ENCODE measurements at regions not wholly inside any gene's neighbourhood (a gene's known extent, or its start where the extent isn't known, plus 50 kb on each side); places are given as distances from the start of the nearest gene placed in this dataset.

DNA sequence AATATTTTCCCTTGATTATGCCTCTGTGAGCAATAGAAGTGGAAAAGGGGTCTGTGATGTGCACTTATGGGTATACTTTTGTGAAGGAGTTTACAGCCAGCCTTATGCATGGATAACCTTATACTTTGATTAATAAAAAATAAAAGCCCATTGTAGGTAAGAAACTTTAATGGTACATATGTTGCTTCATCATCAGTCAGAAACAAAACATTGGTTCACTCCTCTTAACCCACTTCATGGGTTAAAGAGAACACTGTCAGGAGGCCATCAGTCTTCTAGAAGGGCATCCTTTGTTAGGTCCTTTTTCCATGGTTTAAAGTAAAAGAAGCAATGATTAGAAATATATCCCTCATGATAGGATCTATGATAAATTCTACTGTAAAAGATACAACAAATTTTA, 952.1 kb upstream of the MIR17HG start:
- no peak overlapping the region for H2AFZ ChIP-seq
- no peaks in the 10 kb centered on the region for H3K36me3 ChIP-seq (replicated peaks; ENCODE audit: insufficient read depth, low read depth)
- H3K4me3 ChIP-seq: no peak overlapping the region
- no peaks in the 10 kb centered on the region for H4K20me1 ChIP-seq (ENCODE audit: insufficient read depth, poor library complexity, severe bottlenecking)
- H3K4me1 ChIP-seq (ENCODE audit: insufficient read depth): no peaks in the 10 kb centered on the region
- H3K9me3 ChIP-seq (ENCODE audit: low read depth): peaks cover 4% of the 10 kb centered on the region
- TF ChIP-seq, protein P1, sequence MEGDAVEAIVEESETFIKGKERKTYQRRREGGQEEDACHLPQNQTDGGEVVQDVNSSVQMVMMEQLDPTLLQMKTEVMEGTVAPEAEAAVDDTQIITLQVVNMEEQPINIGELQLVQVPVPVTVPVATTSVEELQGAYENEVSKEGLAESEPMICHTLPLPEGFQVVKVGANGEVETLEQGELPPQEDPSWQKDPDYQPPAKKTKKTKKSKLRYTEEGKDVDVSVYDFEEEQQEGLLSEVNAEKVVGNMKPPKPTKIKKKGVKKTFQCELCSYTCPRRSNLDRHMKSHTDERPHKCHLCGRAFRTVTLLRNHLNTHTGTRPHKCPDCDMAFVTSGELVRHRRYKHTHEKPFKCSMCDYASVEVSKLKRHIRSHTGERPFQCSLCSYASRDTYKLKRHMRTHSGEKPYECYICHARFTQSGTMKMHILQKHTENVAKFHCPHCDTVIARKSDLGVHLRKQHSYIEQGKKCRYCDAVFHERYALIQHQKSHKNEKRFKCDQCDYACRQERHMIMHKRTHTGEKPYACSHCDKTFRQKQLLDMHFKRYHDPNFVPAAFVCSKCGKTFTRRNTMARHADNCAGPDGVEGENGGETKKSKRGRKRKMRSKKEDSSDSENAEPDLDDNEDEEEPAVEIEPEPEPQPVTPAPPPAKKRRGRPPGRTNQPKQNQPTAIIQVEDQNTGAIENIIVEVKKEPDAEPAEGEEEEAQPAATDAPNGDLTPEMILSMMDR (IDR thresholded peaks at IDR 0.05; ENCODE audit: poor library complexity): no peak
- TF ChIP-seq EZH2phosphoT487 (IDR thresholded peaks at IDR 0.05; ENCODE audit: low read depth, severe bottlenecking, unreplicated experiment) (no peak), EZH2 (IDR thresholded peaks at IDR 0.05; ENCODE audit: borderline replicate concordance) (no peak)
- no peak for DNase-seq (ENCODE audit: low spot score)
- H3K27ac ChIP-seq: no peak overlapping the region
- no peaks in the 10 kb centered on the region for H3K27me3 ChIP-seq
- no peaks in the 10 kb centered on the region for H3K9me2 ChIP-seq (replicated peaks; ENCODE audit: insufficient read depth)
- no peaks in the 10 kb centered on the region for H3K79me2 ChIP-seq
- no peak overlapping the region for H3K4me2 ChIP-seq

DNA sequence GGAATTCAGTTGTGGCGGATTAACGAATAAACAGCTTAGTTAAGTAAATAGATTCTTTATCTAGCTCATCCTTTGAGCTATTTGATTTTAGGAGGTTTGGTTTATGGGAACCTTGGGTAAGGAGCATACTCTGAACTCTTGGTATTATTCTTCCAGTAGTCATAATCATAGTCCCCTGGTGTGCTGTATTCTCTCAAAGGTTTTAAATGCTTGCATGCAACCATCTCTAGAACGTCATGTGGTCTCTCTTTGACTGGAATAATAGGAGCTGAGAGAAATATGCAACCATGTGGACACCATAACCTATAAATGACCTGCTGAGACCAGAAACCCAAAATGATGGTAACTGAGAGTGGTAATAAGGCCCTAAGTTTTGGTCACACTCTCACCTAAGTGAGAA, 951.6 kb upstream of the MIR17HG start:
- 81% methylated on average over 3 of the region's 3 CpGs for WGBS (ENCODE audit: low lambda C conversion rate, missing lambda C conversion rate)
- Histone ChIP-seq H3K27me3 (no peaks in the 10 kb centered on the region), H3K27ac (no peak overlapping the region), H3K9me2 (replicated peaks; ENCODE audit: insufficient read depth) (no peaks in the 10 kb centered on the region), H3K4me1 (ENCODE audit: insufficient read depth) (no peaks in the 10 kb centered on the region), H3K79me2 (no peaks in the 10 kb centered on the region), H4K20me1 (ENCODE audit: insufficient read depth, poor library complexity, severe bottlenecking) (no peaks in the 10 kb centered on the region), H3K36me3 (replicated peaks; ENCODE audit: insufficient read depth, low read depth) (no peaks in the 10 kb centered on the region), H2AFZ (no peak overlapping the region), H3K9me3 (ENCODE audit: low read depth) (peaks cover 4% of the 10 kb centered on the region), H3K4me2 (no peak overlapping the region), H3K4me3 (no peak overlapping the region)
- no peak for DNase-seq (ENCODE audit: low spot score)
- TF ChIP-seq EZH2 (IDR thresholded peaks at IDR 0.05; ENCODE audit: borderline replicate concordance) (no peak), EZH2phosphoT487 (IDR thresholded peaks at IDR 0.05; ENCODE audit: low read depth, severe bottlenecking, unreplicated experiment) (no peak)
- TF ChIP-seq, protein P1 (IDR thresholded peaks at IDR 0.05; ENCODE audit: poor library complexity): no peak

DNA sequence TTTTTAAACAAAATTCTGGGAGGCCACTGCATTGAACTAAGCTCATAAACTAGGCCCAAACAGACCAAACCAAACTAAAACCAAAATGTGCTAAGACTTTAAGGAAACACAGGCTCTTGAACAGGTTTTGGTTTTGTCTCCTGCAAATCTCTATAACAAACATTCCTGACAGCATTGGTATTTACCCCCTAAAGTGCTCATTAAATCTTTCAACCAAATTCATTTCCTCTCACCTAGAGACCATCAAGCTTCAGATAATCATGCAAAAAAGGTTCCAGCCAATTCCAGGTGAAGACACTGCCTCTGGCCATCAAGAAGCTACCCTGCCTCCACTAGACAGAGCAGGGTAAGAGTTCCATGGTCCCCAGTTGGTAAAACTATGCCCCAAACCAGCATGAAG, 951.2 kb upstream of the MIR17HG start:
- Histone ChIP-seq H3K79me2 (no peaks in the 10 kb centered on the region), H3K27ac (no peak overlapping the region), H3K9me2 (replicated peaks; ENCODE audit: insufficient read depth) (no peaks in the 10 kb centered on the region), H3K4me3 (no peak overlapping the region), H3K27me3 (no peaks in the 10 kb centered on the region), H3K9me3 (ENCODE audit: low read depth) (peaks cover 4% of the 10 kb centered on the region), H3K4me2 (no peak overlapping the region), H4K20me1 (ENCODE audit: insufficient read depth, poor library complexity, severe bottlenecking) (no peaks in the 10 kb centered on the region), H3K4me1 (ENCODE audit: insufficient read depth) (no peaks in the 10 kb centered on the region), H2AFZ (no peak overlapping the region), H3K36me3 (replicated peaks; ENCODE audit: insufficient read depth, low read depth) (no peaks in the 10 kb centered on the region)
- DNase-seq (ENCODE audit: low spot score): no peak
- TF ChIP-seq, protein P1 (IDR thresholded peaks at IDR 0.05; ENCODE audit: poor library complexity): no peak
- TF ChIP-seq EZH2 (IDR thresholded peaks at IDR 0.05; ENCODE audit: borderline replicate concordance): no peak
- no peak for TF ChIP-seq EZH2phosphoT487 (IDR thresholded peaks at IDR 0.05; ENCODE audit: low read depth, severe bottlenecking, unreplicated experiment)

DNA sequence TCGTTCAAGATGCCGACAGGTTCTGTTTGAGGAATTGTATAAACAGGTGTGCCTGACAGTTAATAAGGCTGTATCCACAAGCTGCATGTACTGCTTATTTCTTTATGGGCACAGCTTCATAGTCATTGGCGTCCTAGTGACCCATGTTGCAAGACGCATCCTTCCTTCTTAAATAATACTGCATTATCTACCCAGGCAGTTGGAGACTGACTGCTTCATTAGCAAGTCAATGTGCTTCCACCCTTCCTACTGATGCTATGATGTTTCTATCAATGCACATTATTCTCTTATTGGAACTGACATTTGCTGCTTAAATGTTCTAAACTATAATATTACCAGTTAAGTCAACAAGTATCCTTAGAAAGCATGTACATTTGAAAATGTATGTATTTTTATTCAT, 950.0 kb upstream of the MIR17HG start:
- no peak overlapping the region for H2AFZ ChIP-seq
- no peaks in the 10 kb centered on the region for H3K79me2 ChIP-seq
- no peak for TF ChIP-seq EZH2phosphoT487 (IDR thresholded peaks at IDR 0.05; ENCODE audit: low read depth, severe bottlenecking, unreplicated experiment)
- TF ChIP-seq, protein P1 (IDR thresholded peaks at IDR 0.05; ENCODE audit: poor library complexity): no peak
- TF ChIP-seq EZH2 (IDR thresholded peaks at IDR 0.05; ENCODE audit: borderline replicate concordance): no peak
- DNase-seq (ENCODE audit: low spot score): no peak
- no peak overlapping the region for H3K4me2 ChIP-seq
- no peaks in the 10 kb centered on the region for H3K27me3 ChIP-seq
- no peaks in the 10 kb centered on the region for H3K4me1 ChIP-seq (ENCODE audit: insufficient read depth)
- H3K27ac ChIP-seq: no peak overlapping the region
- H3K36me3 ChIP-seq (replicated peaks; ENCODE audit: insufficient read depth, low read depth): no peaks in the 10 kb centered on the region
- H3K9me2 ChIP-seq (replicated peaks; ENCODE audit: insufficient read depth): no peaks in the 10 kb centered on the region
- no peaks in the 10 kb centered on the region for H4K20me1 ChIP-seq (ENCODE audit: insufficient read depth, poor library complexity, severe bottlenecking)
- 91% methylated on average over 4 of the region's 4 CpGs for WGBS (ENCODE audit: low lambda C conversion rate, missing lambda C conversion rate)
- peaks cover 4% of the 10 kb centered on the region for H3K9me3 ChIP-seq (ENCODE audit: low read depth)
- H3K4me3 ChIP-seq: no peak overlapping the region
